ENCODE measurements at regions not wholly inside any gene's neighbourhood (a gene's known extent, or its start where the extent isn't known, plus 50 kb on each side); places are given as distances from the start of the nearest gene placed in this dataset.

GRCh38 chr3:82355228-82355627 lies 593.8 kb upstream of the GBE1 start:
- TF ChIP-seq, protein P1, sequence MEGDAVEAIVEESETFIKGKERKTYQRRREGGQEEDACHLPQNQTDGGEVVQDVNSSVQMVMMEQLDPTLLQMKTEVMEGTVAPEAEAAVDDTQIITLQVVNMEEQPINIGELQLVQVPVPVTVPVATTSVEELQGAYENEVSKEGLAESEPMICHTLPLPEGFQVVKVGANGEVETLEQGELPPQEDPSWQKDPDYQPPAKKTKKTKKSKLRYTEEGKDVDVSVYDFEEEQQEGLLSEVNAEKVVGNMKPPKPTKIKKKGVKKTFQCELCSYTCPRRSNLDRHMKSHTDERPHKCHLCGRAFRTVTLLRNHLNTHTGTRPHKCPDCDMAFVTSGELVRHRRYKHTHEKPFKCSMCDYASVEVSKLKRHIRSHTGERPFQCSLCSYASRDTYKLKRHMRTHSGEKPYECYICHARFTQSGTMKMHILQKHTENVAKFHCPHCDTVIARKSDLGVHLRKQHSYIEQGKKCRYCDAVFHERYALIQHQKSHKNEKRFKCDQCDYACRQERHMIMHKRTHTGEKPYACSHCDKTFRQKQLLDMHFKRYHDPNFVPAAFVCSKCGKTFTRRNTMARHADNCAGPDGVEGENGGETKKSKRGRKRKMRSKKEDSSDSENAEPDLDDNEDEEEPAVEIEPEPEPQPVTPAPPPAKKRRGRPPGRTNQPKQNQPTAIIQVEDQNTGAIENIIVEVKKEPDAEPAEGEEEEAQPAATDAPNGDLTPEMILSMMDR (optimal IDR thresholded peaks at IDR 0.05 in 1 of 3, IDR thresholded peaks at IDR 0.05 in 1 of 3, conservative IDR thresholded peaks at IDR 0.05 in 1 of 3; ENCODE audit: extremely low read depth in 1 of 3, insufficient read depth in 2 of 3, low read length in 3 of 3): no peak
- TF ChIP-seq EZH2 (IDR thresholded peaks at IDR 0.05; ENCODE audit: low read length): no peak

Measured in keratinocyte (primary cell).